ENCODE measurements at regions not wholly inside any gene's neighbourhood (a gene's known extent, or its start where the extent isn't known, plus 50 kb on each side); places are given as distances from the start of the nearest gene placed in this dataset.

GRCh38 chr2:120614901-120615300, 120.8 kb upstream of the GLI2 start:
- no peak for TF ChIP-seq CTCF (IDR thresholded peaks at IDR 0.05; ENCODE audit: insufficient read depth, low read depth, low read length, missing control alignments)
- H3K4me3 ChIP-seq (ENCODE audit: low read length): no peak overlapping the region
- DNase-seq (ENCODE audit: low read depth): no peak

- no peak for TF ChIP-seq CTCF (IDR thresholded peaks at IDR 0.05; ENCODE audit: insufficient read depth, low read depth, low read length, missing control alignments)
- no peak overlapping the region for H3K4me3 ChIP-seq (ENCODE audit: low read length)
- DNase-seq (ENCODE audit: low read depth): no peak
Measured at GRCh38 chr2:120616261-120616660, 119.4 kb upstream of the GLI2 start.

- H3K4me3 ChIP-seq (ENCODE audit: low read length): no peak overlapping the region
- no peak for DNase-seq (ENCODE audit: low read depth)
- TF ChIP-seq CTCF (IDR thresholded peaks at IDR 0.05; ENCODE audit: insufficient read depth, low read depth, low read length, missing control alignments): no peak
Measured at GRCh38 chr2:120617055-120617454, 118.6 kb upstream of the GLI2 start.

GRCh38 chr2:120618830-120619229, 116.8 kb upstream of the GLI2 start:
- no peak for TF ChIP-seq CTCF (IDR thresholded peaks at IDR 0.05; ENCODE audit: insufficient read depth, low read depth, low read length, missing control alignments)
- no peak overlapping the region for H3K4me3 ChIP-seq (ENCODE audit: low read length)
- DNase-seq (ENCODE audit: low read depth): no peak

GRCh38 chr2:120619579-120619978, 116.1 kb upstream of the GLI2 start:
- no peak overlapping the region for H3K4me3 ChIP-seq (ENCODE audit: low read length)
- DNase-seq (ENCODE audit: low read depth): no peak
- no peak for TF ChIP-seq CTCF (IDR thresholded peaks at IDR 0.05; ENCODE audit: insufficient read depth, low read depth, low read length, missing control alignments)

GRCh38 chr2:120620025-120620793, 115.5 kb upstream of the GLI2 start:
- peak; percentile 97 for DNase-seq (ENCODE audit: low read depth)
- no peak for TF ChIP-seq CTCF (IDR thresholded peaks at IDR 0.05; ENCODE audit: insufficient read depth, low read depth, low read length, missing control alignments)
- no peak overlapping the region for H3K4me3 ChIP-seq (ENCODE audit: low read length)
